Bronchial epithelial cell (primary cell): ENCODE measurements at regions not wholly inside any gene's neighbourhood (a gene's known extent, or its start where the extent isn't known, plus 50 kb on each side); places are given as distances from the start of the nearest gene placed in this dataset.

Experiments used
- DNase-seq: peaks from one replicate; pipeline ENCODE4 v3.0.0-alpha.2; 2010; ENCODE audit warnings: low read depth
- FAIRE-seq: peaks from 2 replicates; lab custom pipeline; 2011; peaks lifted over from hg19 to GRCh38; lab: Jason Lieb, UNC
- H3K27me3 ChIP-seq: 2 replicates; pipeline ENCODE4 v1.5.1; 2011; ENCODE audit warnings: low read length; ENCODE audit not compliant: control insufficient read depth, insufficient read depth
- H3K36me3 ChIP-seq: 2 replicates; pipeline ENCODE4 v1.5.1; 2011; ENCODE audit warnings: low read length; ENCODE audit not compliant: control insufficient read depth, insufficient read depth
- H3K4me3 ChIP-seq: 2 replicates; pipeline ENCODE4 v1.5.1; 2011; ENCODE audit warnings: mild to moderate bottlenecking, low read depth, low read length, control low read depth
- TF ChIP-seq, protein P1 (sequence below): IDR thresholded peaks from 2 replicates; pipeline ENCODE4 v1.5.1; 2011; ENCODE audit warnings: mild to moderate bottlenecking, moderate library complexity, low read length, control low read depth, inconsistent platforms; ENCODE audit not compliant: insufficient read depth, severe bottlenecking

DNA sequence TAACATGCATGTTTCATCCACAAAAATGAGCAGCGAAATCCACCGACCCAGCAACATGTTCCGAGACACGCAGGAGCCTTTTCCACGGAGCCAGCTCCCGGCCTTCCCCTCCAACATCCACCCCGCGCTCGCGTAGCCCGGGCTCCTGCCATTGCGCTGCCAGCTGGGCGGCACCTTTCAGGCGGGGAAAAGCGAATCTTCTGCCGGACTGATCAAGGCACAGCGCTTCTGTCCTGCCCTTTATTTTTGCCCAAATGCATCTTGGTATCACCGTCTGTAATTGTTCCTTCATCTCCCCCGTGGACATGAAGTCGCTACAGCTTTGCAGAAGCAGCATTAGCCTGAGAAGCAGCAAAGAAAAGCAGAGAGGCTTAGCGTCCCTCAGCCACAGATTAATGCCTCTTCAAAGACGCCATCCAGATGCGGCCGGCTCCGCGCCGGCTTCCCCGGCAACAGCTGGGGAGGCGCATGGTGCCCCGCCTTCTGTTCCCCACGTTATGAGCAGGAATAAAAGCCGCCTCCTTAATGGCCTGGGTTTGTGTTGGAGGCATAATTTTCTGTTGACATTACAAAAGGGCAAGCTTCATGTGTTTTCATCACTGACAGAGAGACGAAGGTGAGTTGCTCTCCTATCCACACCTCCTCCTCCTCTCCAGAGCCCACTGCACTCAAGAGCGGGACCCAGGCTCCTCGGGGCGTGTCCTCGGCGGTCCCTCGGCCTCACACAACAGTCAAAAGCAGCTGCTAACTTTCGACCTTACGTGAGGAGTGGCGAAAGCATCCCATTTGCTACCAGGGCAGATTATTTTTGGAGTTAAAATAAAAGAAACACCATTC is 122.1 kb upstream of the SALL3 start:
- TF ChIP-seq, protein P1, sequence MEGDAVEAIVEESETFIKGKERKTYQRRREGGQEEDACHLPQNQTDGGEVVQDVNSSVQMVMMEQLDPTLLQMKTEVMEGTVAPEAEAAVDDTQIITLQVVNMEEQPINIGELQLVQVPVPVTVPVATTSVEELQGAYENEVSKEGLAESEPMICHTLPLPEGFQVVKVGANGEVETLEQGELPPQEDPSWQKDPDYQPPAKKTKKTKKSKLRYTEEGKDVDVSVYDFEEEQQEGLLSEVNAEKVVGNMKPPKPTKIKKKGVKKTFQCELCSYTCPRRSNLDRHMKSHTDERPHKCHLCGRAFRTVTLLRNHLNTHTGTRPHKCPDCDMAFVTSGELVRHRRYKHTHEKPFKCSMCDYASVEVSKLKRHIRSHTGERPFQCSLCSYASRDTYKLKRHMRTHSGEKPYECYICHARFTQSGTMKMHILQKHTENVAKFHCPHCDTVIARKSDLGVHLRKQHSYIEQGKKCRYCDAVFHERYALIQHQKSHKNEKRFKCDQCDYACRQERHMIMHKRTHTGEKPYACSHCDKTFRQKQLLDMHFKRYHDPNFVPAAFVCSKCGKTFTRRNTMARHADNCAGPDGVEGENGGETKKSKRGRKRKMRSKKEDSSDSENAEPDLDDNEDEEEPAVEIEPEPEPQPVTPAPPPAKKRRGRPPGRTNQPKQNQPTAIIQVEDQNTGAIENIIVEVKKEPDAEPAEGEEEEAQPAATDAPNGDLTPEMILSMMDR, result no peak
- no peaks in the 10 kb centered on the region for H3K27me3 ChIP-seq

DNA sequence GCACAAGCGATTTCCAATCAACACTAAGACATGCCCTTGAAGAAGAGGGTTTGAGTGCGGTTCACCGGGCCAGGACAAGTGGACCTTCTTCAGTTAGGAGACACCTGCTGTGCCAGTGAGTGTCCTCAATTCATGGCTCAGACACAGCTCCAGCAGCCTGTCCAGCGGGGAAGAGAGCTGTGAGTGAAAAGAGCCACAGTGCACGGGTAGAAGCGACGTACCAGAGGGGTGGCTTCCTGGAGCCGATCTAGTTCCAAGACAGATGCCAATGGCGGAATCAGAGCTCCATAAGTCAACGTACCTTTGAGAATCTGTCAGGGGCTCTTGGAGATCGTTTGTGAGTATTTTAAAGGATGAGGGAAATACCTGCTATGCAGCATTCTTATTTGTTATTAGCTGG is 119.9 kb upstream of the SALL3 start:
- FAIRE-seq (no peak), DNase-seq (no peak)
- H3K27me3 ChIP-seq, result no peaks in the 10 kb centered on the region
- H3K36me3 ChIP-seq, result no peaks in the 10 kb centered on the region
- TF ChIP-seq, protein P1, result no peak
- no peak overlapping the region for H3K4me3 ChIP-seq

More for the DNA sequence above, 122.1 kb upstream of the SALL3 start:
- DNase-seq, result no peak
- Histone ChIP-seq H3K4me3 (no peak overlapping the region), H3K36me3 (no peaks in the 10 kb centered on the region)
- no peak for FAIRE-seq

DNA sequence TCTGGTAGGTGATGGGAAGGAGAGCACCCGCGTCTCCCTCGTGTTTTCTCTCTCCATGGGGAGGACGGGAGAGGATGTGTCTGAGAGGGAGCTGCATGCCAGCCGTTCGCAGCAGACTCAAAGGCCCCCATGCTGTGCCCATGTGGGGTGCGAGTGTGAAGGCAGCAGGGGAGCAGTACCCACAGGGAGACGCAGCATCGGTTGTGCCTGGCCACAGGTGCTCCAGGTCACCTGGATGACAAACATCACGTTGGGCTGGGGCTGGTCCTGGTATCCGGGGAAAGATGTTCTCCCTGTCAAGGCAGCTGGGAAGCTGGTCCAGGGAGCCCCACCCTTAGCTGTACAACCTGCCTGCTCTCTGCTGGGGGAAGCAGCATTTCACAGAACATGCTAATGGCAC is 119.5 kb upstream of the SALL3 start:
- Histone ChIP-seq H3K4me3 (no peak overlapping the region), H3K27me3 (no peaks in the 10 kb centered on the region), H3K36me3 (no peaks in the 10 kb centered on the region)
- no peak for DNase-seq
- TF ChIP-seq, protein P1, result no peak
- no peak for FAIRE-seq

DNA sequence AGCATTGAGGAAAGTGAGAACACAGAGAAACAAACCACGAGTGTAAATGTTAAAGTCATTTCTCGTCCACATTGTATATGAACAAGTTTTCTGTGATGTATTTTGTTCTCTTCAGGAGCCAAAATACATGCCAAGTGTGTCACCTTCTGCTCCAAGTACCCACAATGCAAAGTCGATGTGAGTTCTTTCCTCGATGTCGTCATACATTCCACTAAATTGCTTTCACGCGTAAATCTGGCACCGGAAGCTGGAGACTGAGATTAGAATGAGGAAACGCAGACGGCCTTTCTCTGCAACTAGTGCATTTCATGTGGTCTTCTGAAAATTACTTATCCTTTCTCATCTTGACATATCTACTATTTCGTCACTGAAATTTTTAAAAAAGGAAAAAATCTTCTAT is 118.5 kb upstream of the SALL3 start:
- TF ChIP-seq, protein P1, result no peak
- H3K27me3 ChIP-seq, result no peaks in the 10 kb centered on the region
- FAIRE-seq (no peak), DNase-seq (no peak)
- H3K36me3 ChIP-seq, result no peaks in the 10 kb centered on the region
- no peak overlapping the region for H3K4me3 ChIP-seq

DNA sequence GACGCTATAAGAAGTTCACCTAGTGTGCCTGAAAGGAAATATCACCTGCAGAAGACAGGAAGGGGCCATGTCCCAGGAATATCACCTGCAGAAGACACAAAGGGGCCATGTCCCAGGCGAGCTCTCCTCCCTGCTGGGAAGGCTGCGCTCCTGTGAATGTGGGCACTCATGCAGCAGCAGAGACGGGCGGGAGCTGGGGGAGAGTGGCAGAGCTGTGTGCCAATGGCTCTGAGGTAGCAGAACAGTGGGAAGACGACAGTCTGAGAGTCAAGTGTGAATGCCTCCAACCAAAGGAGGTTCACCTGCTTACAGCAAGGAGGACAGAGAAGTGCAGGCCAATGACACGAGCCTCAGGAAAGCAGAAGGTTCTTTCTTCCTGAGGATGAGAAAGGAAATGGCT is 117.9 kb upstream of the SALL3 start:
- DNase-seq (no peak), FAIRE-seq (no peak)
- no peaks in the 10 kb centered on the region for H3K27me3 ChIP-seq
- TF ChIP-seq, protein P1, result no peak
- H3K4me3 ChIP-seq, result no peak overlapping the region
- no peaks in the 10 kb centered on the region for H3K36me3 ChIP-seq

DNA sequence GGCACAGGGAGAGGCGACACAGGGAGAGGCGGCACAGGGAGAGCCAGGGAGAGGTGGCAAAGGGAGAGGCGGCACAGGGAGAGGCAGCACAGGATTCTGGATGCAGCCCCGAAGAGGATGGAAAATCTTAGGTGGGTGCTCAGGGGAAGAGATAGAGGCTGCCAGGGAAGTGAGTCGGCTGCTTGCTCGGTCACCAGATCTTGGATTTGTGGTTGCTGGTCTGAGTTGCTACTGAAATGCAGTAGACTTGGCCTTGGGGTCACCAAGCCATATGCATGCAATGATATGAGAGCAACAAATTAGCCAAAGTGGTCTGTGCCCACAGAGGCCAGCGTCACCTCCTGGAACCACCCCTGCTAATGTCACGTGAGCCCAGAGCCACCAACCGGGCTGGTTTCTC is 117.2 kb upstream of the SALL3 start:
- TF ChIP-seq, protein P1, result no peak
- Histone ChIP-seq H3K27me3 (no peaks in the 10 kb centered on the region), H3K36me3 (no peaks in the 10 kb centered on the region), H3K4me3 (no peak overlapping the region)
- FAIRE-seq, result peak; percentile 7
- DNase-seq, result no peak
